Esophagus squamous epithelium (tissue), 5 donors: ENCODE measurements at regions not wholly inside any gene's neighbourhood (a gene's known extent, or its start where the extent isn't known, plus 50 kb on each side); places are given as distances from the start of the nearest gene placed in this dataset.
A peak's percentile ranks its signal among the peaks of the same experiment; 100 is the strongest.

Source experiments
- DNase-seq: peaks from one replicate; lab custom pipeline; 2025; lab: John Stamatoyannopoulos, UW
- H3K27ac ChIP-seq, 4 donors: fragments of 200-600 bp; sonication (generic); one replicate each; pipeline ENCODE4 v1.5.1; 2016 to 2019; ENCODE audit warnings: mild to moderate bottlenecking in 1 of 4
- H3K27me3 ChIP-seq, 4 donors: fragments of 200-600 bp; sonication (generic); 1 replicate in 3 of 4; 2 replicates in 1 of 4; pipeline versions ENCODE4 v1.5.1 to v1.6.0; 2017 to 2021; ENCODE audit warnings: antibody characterized with exemption in 1 of 4
- H3K36me3 ChIP-seq, 3 donors: fragments of 200-600 bp; sonication (generic); one replicate each; pipeline ENCODE4 v1.5.1; 2016 to 2019
- H3K4me1 ChIP-seq, 3 donors: fragments of 200-600 bp; sonication (generic); one replicate each; pipeline ENCODE4 v1.5.1; 2017 to 2019
- H3K4me3 ChIP-seq, 4 donors: fragments of 200-600 bp; sonication (generic); 1 replicate in 3 of 4; 2 replicates in 1 of 4; pipeline ENCODE4 v1.5.1; 2016 to 2019; ENCODE audit warnings: mild to moderate bottlenecking in 2 of 4, moderate library complexity in 1 of 4
- H3K9me3 ChIP-seq, 3 donors: fragments of 200-600 bp; sonication (generic); one replicate each; pipeline ENCODE4 v1.5.1; 2016 to 2019
- CTCF ChIP-seq, 6 experiments: fragments of 450-650 bp in 4 of 6; fragments of 200-600 bp in 2 of 6; sonication (generic) in 2 of 6; IDR thresholded peaks; one replicate each; pipeline ENCODE4 v1.5.1; 2016 to 2019; ENCODE audit warnings: antibody characterized with exemption in 6 of 6, mild to moderate bottlenecking in 4 of 6, moderate library complexity in 4 of 6
- POLR2A ChIP-seq, 4 donors: fragments of 450-650 bp; IDR thresholded peaks; one replicate each; pipeline ENCODE4 v1.6.1; 2017; ENCODE audit warnings: antibody characterized with exemption in 4 of 4, mild to moderate bottlenecking in 4 of 4, moderate library complexity in 3 of 4
- WGBS, 2 donors: methylation state at CpG; one replicate each; pipeline ENCODE4 v1.1.5; 2018; 5-methylcytosine and 5-hydroxymethylcytosine counted together
- intact Hi-C: fragments of 100-400 bp; cut with DNase I; formaldehyde crosslinking; loops from one replicate; pipeline ENCODE4 v1.15.0; 2022
- donor health status: DM: yes; HTN: yes; CAD: no.

GRCh38 chr14:22325676-22326400 is 263.2 kb downstream of the DAD1 start:
- no peak for TF ChIP-seq CTCF (IDR thresholded peaks at IDR 0.05)
- no peak for TF ChIP-seq POLR2A (IDR thresholded peaks at IDR 0.05)
- H3K36me3 ChIP-seq: no peaks in the 10 kb centered on the region
- intact Hi-C loops: loop anchor here (10.0 kb wide), 1 partner anchor 149 kb away; no protein-coding TSS in a partner anchor
- no peaks in the 10 kb centered on the region for H3K27me3 ChIP-seq
- 57 to 62% methylated on average over 2 of the region's 2 CpGs for WGBS, 2 donors
- peaks cover 0 to 20% (median 0%) of the 10 kb centered on the region in 3 donors for H3K9me3 ChIP-seq
- no peak overlapping the region for H3K27ac ChIP-seq
- DNase-seq: no peak
- H3K4me1 ChIP-seq: no peaks in the 10 kb centered on the region
- no peak overlapping the region for H3K4me3 ChIP-seq

GRCh38 chr14:22320362-22320750 is 268.7 kb downstream of the DAD1 start:
- intact Hi-C loops: loop anchor here (10.0 kb wide), 1 partner anchor 154 kb away; no protein-coding TSS in a partner anchor
- no peak for DNase-seq
- Histone ChIP-seq H3K9me3 (no peaks in the 10 kb centered on the region), H3K27ac (no peak overlapping the region), H3K4me3 (no peak overlapping the region), H3K4me1 (peaks cover 0 to 3% (median 0%) of the 10 kb centered on the region in 3 donors), H3K27me3 (peaks cover 0 to 4% (median 0%) of the 10 kb centered on the region in 4 donors), H3K36me3 (no peaks in the 10 kb centered on the region)
- TF ChIP-seq CTCF (IDR thresholded peaks at IDR 0.05) (no peak), POLR2A (IDR thresholded peaks at IDR 0.05) (no peak)
- WGBS, 2 donors: 48 to 55% methylated on average over 4 of the region's 4 CpGs

- intact Hi-C loops: loop anchor here (5.0 to 10.0 kb wide), 2 partner anchors 58 to 155 kb away; no protein-coding TSS in a partner anchor
Observed at GRCh38 chr14:22319526-22320361, 269.3 kb downstream of the DAD1 start.

GRCh38 chr14:22318951-22319350 is 270.1 kb downstream of the DAD1 start:
- H3K27me3 ChIP-seq: peaks cover 0 to 4% (median 0%) of the 10 kb centered on the region in 4 donors
- no peak overlapping the region for H3K27ac ChIP-seq
- H3K4me1 ChIP-seq: peaks cover 0 to 3% (median 0%) of the 10 kb centered on the region in 3 donors
- H3K9me3 ChIP-seq: no peaks in the 10 kb centered on the region
- WGBS, 2 donors: 65 to 86% methylated on average over 3 of the region's 3 CpGs
- H3K4me3 ChIP-seq: no peak overlapping the region
- DNase-seq: no peak
- no peaks in the 10 kb centered on the region for H3K36me3 ChIP-seq
- intact Hi-C loops: loop anchor here (5.0 kb wide), 1 partner anchor 58 kb away; no protein-coding TSS in a partner anchor
- TF ChIP-seq CTCF (IDR thresholded peaks at IDR 0.05) (no peak), POLR2A (IDR thresholded peaks at IDR 0.05) (no peak)

More at GRCh38 chr14:22319526-22320361, 269.3 kb downstream of the DAD1 start:
- WGBS, 2 donors: 21 to 31% methylated on average over 4 of the region's 4 CpGs
- H3K4me3 ChIP-seq: no peak overlapping the region
- no peaks in the 10 kb centered on the region for H3K36me3 ChIP-seq
- TF ChIP-seq CTCF (IDR thresholded peaks at IDR 0.05) (peak in 5 of 6 experiments; percentile 57 to 70 (median 67)), POLR2A (IDR thresholded peaks at IDR 0.05) (no peak)
- peaks cover 0 to 4% (median 0%) of the 10 kb centered on the region in 4 donors for H3K27me3 ChIP-seq
- no peak overlapping the region for H3K27ac ChIP-seq
- DNase-seq: no peak
- H3K9me3 ChIP-seq: no peaks in the 10 kb centered on the region
- H3K4me1 ChIP-seq: peaks cover 0 to 3% (median 0%) of the 10 kb centered on the region in 3 donors
